Prostate gland (tissue), 2 donors: ENCODE measurements at regions not wholly inside any gene's neighbourhood (a gene's known extent, or its start where the extent isn't known, plus 50 kb on each side); places are given as distances from the start of the nearest gene placed in this dataset.

Experiments used
- POLR2A ChIP-seq: fragments of 450-650 bp; IDR thresholded peaks from one replicate; pipeline ENCODE4 v1.6.1; 2016; ENCODE audit warnings: antibody characterized with exemption, mild to moderate bottlenecking
- TF ChIP-seq, protein P1 (sequence below), 4 experiments: fragments of 200-600 bp in 2 of 4; fragments of 450-650 bp in 2 of 4; sonication (generic) in 2 of 4; IDR thresholded peaks; 1 replicate in 3 of 4; 2 replicates in 1 of 4; pipeline ENCODE4 v1.5.1; 2016 to 2019; ENCODE audit warnings: antibody characterized with exemption in 4 of 4, mild to moderate bottlenecking in 2 of 4, moderate library complexity in 2 of 4

DNA sequence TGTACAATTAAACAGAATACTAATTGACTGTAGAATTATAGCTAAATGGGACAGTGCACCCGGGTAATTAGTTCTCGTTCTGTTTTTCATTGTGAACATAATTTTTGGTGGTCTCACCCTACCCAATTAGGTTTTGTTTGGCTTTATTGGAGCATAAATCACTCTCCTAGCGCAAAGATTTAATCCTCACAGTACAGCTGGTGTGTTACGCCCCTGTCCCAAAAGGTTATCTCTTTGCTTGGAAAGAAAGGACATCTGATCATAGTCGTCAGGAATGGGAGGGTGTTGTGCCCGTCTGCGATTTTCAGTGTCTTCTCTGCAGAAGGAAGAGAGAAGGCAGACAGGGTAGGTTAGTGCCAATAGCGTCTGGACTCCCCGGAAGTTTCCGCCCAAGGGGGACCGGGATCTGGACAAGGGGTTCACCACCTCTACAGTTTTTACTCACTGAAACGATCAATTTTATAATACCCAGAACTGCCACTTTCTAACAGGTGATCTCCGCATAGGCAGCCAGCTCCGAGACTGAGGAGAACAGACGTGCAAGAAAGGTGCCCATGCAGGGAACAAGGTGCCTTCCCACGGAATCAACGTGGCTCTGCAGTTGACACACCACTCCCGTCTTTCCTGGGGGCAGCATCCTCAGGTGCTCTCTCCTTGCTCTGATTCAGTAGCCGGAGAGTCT lies 617.4 kb upstream of the CDH4 start:
- TF ChIP-seq, protein P1, sequence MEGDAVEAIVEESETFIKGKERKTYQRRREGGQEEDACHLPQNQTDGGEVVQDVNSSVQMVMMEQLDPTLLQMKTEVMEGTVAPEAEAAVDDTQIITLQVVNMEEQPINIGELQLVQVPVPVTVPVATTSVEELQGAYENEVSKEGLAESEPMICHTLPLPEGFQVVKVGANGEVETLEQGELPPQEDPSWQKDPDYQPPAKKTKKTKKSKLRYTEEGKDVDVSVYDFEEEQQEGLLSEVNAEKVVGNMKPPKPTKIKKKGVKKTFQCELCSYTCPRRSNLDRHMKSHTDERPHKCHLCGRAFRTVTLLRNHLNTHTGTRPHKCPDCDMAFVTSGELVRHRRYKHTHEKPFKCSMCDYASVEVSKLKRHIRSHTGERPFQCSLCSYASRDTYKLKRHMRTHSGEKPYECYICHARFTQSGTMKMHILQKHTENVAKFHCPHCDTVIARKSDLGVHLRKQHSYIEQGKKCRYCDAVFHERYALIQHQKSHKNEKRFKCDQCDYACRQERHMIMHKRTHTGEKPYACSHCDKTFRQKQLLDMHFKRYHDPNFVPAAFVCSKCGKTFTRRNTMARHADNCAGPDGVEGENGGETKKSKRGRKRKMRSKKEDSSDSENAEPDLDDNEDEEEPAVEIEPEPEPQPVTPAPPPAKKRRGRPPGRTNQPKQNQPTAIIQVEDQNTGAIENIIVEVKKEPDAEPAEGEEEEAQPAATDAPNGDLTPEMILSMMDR (IDR thresholded peaks at IDR 0.05): no peak
- no peak for TF ChIP-seq POLR2A
